ENCODE measurements at regions not wholly inside any gene's neighbourhood (a gene's known extent, or its start where the extent isn't known, plus 50 kb on each side); places are given as distances from the start of the nearest gene placed in this dataset.

- no TSS peak for BruUV-seq (replicated peaks)
- SMC1A ChIA-PET (ENCODE audit: uncharacterized antibody, unreplicated experiment) = no interaction called here
Observed at GRCh38 chr9:119114681-119115080, 254.6 kb downstream of the BRINP1 start.

More at GRCh38 chr9:119114681-119115080, 254.6 kb downstream of the BRINP1 start:
- in situ Hi-C loops (cut with MboI) = no loop called here
- no peak overlapping the region for H3K4me2 ChIP-seq (ENCODE audit: control insufficient read depth, insufficient read depth)
- H4K20me1 ChIP-seq (ENCODE audit: control insufficient read depth, insufficient read depth) = no peaks in the 10 kb centered on the region
- no peaks in the 10 kb centered on the region for H3K27me3 ChIP-seq (replicated peaks in 1 of 2; ENCODE audit: control insufficient read depth in 2 of 2, insufficient read depth in 2 of 2, low read length in 1 of 2)
- H3K27ac ChIP-seq (ENCODE audit: control insufficient read depth, insufficient read depth) = no peak overlapping the region
- no peak for ATAC-seq
- H3K79me2 ChIP-seq (ENCODE audit: control insufficient read depth, insufficient read depth, low read length) = no peaks in the 10 kb centered on the region
- FAIRE-seq = no peak
- intact Hi-C loops (cut with micrococcal nuclease; ENCODE audit: unreplicated experiment) = no loop called here
- H3K4me3 ChIP-seq = no peak overlapping the region
- H3K9ac ChIP-seq (ENCODE audit: control insufficient read depth, insufficient read depth, low read length) = no peak overlapping the region
- ChIA-PET POLR2A (no interaction called here), CTCF (no interaction called here), RAD21 (ENCODE audit: unreplicated experiment) (no interaction called here)
- DNase-seq (ENCODE audit: low read depth, low spot score) = no peak
- no peak overlapping the region for H2AFZ ChIP-seq (ENCODE audit: control insufficient read depth, low read depth, low read length)
- H3K9me3 ChIP-seq (replicated peaks; ENCODE audit: control insufficient read depth, insufficient read depth, low read length) = no peaks in the 10 kb centered on the region
- 19% methylated on average over 4 of the region's 4 CpGs for WGBS (ENCODE audit: insufficient coverage, insufficient replicate concordance, low lambda C conversion rate, missing lambda C conversion rate)
- H3K4me1 ChIP-seq (ENCODE audit: control insufficient read depth, insufficient read depth, low read length) = no peaks in the 10 kb centered on the region
- H3K36me3 ChIP-seq (ENCODE audit: control insufficient read depth in 2 of 2, insufficient read depth in 2 of 2, low read length in 1 of 2) = no peaks in the 10 kb centered on the region
- TF ChIP-seq SREBF2 (IDR thresholded peaks at IDR 0.05; ENCODE audit: low read length) (no peak), MXI1 (IDR thresholded peaks at IDR 0.05; ENCODE audit: low read depth, low read length) (no peak), ZNF384 (IDR thresholded peaks at IDR 0.05; ENCODE audit: borderline replicate concordance, low read depth, low read length) (no peak), ZZZ3 (IDR thresholded peaks at IDR 0.05; ENCODE audit: control insufficient read depth, insufficient read length, low read depth) (no peak), GABPA (IDR thresholded peaks at IDR 0.05; ENCODE audit: low read depth) (no peak), CEBPZ (IDR thresholded peaks at IDR 0.05; ENCODE audit: low read depth, low read length) (no peak), NFYA (IDR thresholded peaks at IDR 0.05; ENCODE audit: borderline replicate concordance, low read depth, low read length) (no peak)

Data from GM12878 (cell line).